Fibroblast of upper back skin (primary cell): ENCODE measurements at regions not wholly inside any gene's neighbourhood (a gene's known extent, or its start where the extent isn't known, plus 50 kb on each side); places are given as distances from the start of the nearest gene placed in this dataset.
A peak's percentile ranks its signal among the peaks of the same experiment; 100 is the strongest.

Source experiments
- DNase-seq: peaks from one replicate; pipeline ENCODE4 v3.0.0-alpha.2; 2013

DNA sequence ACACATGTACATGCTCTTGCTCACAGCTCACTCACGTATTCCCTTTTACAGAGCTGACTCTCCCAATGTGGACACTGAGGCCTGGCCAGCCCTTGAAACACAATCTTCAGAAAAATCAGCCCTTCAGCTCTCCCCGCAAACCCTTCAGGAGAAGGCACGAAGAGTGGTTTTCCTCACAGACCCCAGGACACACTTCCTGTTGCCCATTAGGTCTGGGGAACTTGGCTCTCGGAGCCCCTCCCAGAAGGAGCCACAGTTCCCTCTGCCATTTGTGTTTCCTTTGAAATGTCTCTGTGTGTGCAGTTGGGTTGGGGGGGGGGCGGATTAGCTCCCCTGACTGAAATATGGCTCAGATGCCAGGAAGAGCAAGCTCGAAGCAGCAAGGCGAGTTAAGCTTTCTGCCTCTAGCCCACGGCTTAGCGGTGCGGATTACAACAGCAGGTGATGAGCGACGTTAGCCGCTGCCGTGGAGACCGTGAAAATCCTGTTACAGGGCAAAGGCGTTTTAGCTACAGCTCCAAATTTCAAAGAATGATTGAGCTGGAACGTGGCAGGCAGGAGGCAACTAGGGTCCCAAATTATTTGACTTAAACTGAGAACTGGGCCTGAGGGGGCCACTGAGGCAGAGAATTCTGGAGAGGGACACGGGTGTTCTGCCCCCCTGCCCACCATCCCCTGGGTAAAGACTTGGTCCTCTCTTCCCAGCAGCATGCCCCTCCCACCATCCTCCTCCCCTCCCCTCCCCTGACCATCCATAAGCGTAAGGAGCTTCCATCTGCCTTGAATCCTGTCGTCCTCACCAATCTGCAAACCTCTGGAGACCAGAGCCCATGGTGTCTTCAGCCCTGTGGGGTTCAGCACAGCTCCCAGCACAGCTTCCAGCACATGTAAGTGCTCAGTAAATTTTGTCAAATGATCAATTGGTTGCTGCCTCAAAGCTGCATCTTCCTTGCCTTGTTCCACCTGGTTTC is 598.6 kb downstream of the BUD13 start:
- DNase-seq = no peak

DNA sequence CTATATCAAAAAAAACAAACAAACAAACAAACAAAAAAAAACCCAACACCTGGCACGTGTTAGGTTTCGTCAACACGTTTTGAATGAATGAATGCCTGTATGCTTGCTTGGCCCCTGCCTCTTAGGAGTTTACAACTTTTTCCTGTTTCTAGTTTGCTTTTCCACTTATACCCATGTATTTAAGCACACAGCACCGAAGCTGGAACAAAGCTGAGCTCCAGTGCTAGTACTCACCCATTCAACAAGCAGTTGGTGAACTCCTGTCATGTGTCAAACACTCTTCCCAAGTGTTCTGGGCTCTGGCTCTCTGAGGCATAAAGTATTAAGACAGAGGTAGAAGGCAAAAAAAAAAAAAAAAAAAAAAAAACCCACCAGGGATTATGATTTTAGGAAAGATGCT is 599.3 kb downstream of the BUD13 start:
- DNase-seq = no peak

DNA sequence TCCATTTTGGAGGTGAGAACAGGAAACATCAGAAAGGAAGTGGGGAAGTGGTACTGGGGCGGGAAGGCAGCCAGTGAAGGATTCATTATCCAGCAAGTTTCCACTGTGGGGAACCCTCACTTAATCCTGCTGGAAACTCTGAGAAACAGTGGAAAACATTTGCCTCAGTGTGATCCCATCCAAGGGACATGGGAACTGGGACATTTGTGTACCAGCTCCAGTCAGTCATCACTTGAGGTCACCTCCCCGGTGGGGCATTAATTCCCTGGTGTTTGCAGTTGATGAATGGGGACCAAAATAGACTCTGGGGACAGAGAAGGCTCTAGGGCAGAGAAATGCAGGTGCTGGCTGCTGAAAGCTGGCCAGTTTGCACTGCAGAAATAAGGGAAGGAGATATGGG is 599.9 kb downstream of the BUD13 start:
- no peak for DNase-seq

DNA sequence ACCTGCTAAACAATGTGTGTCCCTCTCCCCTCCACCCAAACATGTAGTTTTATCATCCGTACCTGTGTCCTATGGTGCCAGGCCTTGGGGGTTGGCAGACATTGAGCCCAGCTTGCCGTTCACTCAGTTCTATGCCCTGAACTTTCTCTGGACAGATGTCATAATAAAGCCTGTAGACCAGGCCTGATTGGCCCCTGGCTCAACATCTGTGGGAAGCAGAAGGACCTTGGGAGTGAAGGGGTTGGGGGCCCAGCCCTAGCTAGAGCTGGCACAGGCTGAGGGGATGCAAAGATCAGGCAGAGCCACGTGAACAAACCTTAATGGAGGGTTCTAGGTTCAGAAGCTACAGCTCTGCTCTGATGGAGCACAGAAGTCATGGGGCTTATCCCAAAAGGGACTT is 600.6 kb downstream of the BUD13 start:
- no peak for DNase-seq

DNA sequence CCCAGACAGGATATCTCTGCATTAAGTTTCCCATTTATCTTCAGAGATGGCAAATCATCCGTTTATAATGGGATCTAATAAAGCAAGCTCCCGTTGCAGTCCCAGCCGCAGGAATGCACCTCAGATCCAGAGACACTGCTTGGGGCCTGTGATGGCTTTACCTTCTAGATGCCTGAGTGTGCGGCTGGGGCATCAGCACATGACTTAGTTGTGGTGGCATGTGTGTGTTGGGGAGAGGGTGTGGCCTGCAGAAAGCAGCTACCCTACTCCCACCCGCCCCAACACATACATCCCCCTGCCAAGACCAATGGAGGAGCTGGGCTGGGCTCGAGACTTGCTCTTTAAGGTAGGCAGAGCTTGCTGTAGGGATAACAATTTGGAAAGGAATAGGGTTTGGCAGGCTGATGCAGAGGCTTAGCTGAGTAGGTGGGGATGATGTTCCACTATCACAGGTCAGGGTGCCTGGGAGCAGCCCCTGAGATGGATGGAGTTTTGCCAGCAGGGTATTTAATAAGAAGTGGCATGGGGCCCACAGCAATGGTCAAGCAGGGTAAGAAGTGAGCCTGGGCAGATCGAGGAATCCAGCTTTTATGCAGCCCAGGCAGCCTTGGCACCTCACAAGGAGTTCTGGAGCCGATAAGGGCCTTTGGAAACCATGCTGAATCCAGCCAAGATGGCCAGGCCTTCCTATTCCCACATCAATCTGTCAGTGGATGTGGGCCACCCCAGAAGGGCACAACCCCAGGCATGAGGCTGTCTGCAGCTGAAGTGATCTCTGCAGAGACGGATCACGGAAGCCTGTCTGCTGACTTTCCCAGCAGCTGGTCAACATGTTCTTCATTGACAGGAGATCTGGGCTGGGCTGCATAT is 601.3 kb downstream of the BUD13 start:
- DNase-seq = no peak

DNA sequence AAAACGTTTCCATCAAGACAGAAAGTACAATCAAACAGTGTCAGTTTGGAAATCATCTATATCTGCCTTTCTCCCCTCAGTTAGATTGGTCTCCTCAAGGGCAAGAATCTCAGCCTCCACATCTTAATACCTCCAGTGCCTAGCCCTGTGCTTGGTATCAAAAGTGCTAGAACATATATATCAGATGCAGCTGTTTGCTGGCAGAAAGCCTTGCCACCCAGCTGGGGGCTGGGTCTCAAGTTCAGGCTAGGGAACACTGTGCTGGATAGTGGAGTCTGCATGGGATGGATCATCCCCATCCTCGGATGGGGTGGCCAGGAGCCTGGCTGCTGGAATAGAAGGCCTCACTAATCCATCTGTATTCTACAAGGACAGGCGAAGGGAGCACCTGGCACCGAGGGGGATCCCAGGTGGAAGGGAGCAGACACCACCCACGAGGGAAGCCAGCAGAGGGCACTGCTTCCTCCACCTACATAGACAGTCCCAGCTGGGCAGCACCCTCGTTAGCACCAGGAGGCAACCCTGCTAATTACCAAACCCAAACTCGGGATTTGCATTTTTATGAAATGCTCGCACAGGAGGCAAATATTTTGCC is 602.2 kb downstream of the BUD13 start:
- DNase-seq = no peak

DNA sequence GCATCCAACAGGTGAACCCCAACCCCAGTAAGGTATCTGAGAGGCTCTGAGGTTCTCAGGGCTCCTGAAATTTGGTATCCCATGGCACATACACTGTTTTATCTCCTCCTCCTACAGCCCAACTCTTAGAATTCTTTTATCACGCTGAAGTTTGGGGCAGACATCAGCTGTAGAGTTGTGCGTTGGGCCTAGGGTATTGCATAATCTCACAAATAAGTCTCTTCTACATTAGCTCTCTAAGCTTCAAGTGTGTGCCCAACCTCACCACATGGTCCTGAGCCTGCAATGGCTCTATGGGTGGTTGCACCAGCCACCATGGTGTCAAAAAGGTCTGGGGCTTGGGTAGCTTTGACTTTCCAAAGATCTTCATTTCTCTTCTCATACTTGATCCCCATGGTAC is 603.0 kb downstream of the BUD13 start:
- no peak for DNase-seq

DNA sequence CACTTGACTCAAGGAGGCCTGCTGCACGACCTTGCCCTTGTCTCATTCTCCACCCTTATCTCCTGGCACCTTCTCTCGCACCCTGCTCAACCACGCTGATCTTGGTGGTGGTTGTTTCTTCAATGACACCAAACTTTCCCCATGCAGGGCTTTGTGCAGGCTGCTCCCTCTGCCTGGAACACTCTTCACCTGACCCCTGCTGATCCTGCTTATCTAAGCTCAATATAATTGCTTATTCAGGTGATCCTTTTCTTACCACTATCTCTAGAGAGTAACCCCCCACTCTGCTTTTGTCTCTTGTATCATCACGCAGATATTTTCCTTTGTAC is 604.4 kb downstream of the BUD13 start:
- DNase-seq = no peak

DNA sequence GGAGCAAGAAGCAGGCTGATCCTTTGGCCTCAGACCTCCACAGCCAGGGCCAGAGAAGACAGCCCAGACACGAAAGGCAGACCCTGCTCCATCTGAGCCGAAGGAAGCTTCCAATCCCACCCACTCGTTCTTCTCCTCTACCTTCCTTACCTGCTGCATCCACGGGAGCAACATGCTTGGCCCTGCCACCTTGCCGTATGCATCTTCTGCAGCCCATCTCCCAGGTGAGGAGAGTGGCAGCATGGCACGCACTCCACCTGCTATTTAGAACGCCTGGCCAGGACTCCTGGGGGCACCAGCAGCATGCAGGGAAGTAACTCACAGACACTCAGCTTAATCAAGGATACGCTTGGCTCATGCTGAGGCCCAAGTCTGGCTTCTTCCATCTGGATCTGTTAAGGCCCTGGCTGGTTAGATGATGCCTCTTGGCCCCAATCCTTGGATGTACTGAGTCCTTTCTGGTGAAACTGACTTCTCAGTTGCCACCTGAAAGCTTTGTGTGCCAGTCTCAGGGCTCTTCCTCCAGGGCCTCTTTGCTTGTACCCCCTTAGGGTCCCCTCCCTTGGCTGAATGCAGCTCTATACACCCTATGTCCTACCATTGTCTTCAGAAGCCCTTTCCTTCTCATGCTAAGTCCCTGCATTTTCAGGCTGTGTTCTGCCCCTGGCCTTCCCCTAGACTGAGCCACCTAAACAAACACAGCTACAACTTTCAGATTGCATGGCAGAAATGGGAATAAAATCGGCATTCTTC is 604.9 kb downstream of the BUD13 start:
- DNase-seq = no peak

DNA sequence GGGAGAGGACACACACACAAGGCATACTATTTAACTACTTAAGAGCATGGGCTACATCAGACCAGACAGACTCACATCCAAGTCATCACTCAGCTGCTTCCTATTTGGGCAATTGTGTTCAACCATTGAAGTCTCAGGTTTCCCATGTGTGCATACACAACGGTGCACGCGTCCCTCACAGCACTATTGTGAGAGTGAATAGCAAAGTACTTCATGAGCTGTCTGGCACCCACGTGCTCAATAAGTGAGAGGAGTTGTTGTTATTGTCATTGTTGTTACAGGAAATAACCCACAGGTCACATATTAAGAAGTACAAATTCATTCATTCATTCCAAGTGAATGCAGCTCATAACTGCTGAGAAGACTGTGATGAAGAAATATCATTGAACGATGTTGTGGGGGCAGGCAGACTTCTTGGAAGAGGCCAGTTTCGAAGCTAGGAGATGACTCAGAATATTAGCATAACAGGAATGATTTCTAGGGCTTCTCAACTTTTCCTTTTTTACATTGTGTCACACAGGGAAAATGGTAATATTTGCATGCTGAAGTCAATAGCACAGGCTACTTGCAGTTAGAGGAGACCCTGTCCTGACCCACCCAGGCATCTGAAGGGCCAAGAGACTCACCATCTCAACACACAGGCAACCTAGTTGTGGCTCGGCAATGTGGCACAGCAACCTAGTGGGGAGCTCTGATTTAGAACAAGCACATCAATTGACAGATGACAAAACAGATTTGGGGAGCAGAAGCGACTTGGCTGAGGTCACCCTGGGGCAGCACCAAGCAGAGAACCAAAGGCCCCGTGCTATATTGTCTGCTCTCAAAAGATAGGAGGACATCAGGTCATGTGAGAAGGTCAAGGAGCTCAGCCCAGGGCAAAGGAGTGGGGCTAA is 606.0 kb downstream of the BUD13 start:
- peak; percentile 29 for DNase-seq

DNA sequence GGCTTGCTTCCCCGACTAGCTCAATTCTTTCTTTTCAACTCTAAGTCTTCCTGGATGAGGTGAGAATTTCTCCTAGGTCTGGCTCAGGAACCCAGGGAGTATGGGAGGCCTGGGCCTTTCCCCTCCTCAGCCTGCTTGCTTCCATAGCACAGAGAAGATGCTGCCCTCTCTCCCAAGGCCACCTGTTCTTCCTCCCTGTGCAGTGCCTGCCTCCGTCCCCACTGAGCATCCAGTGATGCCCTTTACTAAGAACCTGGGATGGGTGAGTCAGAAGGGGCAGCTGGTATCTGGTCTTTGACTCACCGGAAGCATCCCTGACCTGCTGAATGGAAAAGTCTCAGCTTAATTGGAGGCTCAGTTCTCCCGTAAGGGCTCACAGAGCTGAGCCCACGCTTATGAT is 607.9 kb downstream of the BUD13 start:
- no peak for DNase-seq

DNA sequence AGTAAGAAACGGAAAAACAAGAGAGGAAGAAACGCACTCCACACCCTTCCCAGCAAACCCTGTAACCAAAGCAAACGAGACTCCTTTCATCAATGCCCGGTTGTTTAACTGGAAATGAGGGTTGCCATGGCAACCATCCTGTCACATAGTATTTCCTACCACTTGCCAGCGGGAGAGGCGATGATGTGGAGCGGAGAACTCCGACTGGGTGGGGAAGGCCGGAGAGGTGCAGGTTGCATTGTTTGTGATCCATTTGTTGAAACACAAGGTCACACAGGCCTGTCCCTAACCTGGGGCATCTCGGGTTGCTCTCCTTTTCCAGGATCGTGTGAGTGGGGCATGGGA is 609.9 kb downstream of the BUD13 start:
- no peak for DNase-seq

DNA sequence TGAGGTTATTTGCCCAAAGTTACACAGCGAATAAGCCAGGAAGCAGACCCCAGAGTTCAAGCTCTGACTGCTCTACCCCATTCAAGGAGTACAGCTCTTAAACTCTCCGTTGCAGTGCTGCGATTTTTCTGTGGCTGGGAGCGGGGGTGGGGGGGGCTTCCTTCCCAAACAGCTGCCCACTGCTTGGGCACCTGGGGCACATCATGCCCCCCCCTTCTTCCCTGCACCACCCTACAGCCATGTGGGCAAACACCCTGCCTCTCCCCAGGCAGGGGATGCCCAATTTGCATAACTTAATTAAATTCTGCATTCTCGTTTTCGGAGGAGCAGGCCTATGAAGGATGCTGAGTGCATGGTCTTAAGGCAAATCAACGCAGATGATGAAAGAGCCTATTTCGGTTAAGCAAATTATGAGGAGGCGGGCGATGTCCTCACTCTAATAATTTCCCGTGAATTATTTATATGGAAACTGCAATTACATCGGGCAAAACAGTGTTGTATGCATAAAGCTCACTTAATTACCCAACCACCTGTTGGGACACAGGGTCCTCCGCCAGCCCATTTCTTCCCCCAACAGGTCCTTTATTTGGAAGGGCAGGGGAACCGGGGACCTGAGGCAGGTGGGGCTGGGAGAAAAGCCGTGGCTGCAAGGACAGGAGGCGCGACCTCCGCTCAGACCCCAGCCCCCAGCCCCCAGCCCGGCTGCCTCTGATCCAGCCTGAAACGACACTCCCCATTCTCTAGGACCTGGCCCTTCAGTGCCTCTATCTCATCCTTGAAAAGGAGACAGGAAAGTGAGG is 610.5 kb downstream of the BUD13 start:
- DNase-seq = no peak

DNA sequence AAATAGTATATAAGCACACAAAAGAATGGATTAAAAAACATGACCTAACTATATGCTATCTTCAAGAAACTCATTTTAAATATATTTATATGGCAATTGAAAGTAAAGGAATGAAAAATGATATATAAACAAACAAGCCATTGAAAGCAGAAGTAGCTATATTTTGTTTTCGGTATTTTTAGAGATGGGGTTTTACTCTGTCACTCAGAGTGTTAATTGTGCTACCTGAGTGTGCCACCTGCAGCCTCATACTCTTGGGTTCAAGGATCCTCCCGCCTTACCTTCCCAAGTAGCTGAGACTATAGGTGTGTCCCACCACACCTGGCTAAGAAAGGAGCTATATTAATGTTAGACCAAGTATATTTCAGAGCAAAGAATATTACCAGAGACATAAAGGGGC is 624.1 kb downstream of the BUD13 start:
- no peak for DNase-seq

DNA sequence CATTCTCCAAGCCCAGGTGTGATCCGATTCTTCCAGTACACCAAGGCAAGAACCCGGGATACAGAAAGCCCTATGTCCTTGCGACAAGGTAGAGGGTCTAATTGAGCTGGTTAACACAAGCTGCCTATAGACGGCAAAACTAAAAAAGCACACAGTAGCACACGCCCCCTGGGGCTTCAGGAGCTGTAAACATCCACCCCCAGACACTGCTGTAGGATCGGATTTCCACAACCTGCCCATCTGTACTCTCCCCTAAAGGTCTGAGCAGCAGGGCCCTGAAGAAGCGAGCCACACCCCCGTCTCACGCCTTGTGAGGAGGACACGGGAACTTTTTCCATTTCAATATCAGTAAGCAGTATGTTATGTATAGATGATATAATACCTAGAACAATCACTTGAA is 624.7 kb downstream of the BUD13 start:
- no peak for DNase-seq

DNA sequence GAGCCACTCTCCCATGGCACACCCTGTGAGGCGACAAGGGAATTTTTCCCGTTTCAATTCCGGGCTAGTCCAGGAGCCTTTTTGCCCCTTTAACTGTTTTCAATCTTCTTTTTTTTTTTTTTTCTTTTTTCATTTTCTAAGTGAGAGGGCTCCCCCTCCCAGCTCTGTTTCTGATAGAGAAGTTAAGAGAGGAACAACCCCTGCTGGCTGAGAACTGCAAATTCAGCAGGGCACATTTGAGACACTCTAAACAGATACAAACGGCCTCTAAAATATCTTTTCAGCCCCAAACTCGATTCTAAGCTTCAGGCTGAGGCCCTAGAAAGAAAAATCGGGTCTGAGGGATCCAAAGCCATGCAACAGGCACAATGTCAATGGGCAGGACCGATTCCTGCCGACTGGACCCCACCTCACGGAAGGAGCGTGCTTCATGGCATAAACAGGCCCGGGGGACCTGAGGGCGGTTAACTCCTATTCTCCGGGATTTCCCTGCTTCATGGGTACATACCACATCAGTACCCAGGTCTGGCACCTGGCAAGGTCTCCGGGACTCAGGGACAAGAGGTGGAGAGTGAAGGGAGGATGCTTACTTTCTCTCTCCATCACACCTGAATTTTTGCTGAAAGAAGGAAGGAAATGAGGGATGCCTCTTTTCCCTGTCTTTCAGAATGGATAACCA is 627.5 kb downstream of the BUD13 start:
- DNase-seq = no peak

DNA sequence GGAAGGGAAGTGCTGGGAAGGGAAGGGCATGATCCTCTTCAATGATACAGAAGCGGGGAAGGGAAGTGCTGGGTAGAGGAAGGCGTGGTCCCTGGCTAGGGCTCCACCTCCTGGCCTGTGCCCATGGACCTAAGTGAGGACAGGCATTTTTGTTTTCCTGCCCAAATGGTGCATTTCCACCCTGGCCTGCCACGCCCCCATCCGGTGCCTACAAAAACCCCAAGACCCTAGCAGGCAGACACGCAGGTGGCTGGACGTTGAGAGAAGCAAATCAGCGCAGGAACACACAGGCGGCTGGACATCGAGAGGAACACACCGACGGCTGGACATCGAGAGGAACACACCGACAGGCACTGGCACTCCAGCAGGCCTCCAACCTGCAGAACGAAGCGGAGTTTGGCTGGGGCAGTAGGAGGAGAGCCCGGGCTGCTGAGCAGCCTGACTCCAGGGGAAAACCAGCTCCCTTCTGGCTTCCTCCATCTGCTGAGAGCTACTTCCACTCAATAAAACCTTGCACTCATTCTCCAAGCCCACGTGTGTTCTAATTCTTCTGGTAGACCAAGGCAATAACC is 628.3 kb downstream of the BUD13 start:
- no peak for DNase-seq

DNA sequence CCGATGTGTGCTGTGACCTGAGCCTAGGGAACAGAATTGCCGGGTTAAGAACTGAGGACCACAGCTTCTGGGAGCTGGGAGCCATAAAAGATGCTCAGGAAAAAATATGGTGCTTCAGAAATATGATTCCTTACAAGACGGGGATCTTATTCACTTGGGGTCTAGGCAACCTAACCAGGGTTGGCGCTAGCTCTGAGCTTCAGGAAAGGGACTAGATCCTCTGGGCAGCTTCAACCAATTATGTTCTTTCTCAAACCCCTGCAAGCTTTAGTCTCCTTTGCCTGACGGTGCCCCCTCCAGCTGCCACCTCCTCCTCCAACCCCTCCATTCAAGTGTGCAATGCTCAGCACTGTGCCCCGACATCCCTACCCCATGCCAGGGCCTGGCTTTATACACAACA is 634.1 kb upstream of the CADM1 start:
- DNase-seq = no peak

DNA sequence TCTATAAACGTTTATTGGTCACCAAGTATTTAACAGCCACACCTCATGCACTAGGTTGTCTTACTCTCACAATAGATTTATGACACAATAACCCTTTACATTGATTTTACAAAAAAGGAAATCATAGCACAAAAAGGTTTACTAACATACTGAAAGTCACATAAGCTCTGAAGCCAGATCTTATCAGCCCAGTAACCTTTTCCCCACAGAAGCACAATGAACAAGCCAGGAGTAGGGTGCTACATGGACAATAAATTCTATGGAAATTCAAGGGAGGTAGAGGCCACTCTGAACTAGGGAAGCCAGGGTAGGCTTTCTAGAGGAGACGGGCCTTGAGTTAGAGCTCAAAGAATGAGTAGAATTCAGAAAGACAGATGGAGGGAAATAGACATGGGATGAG is 633.5 kb upstream of the CADM1 start:
- DNase-seq = no peak

DNA sequence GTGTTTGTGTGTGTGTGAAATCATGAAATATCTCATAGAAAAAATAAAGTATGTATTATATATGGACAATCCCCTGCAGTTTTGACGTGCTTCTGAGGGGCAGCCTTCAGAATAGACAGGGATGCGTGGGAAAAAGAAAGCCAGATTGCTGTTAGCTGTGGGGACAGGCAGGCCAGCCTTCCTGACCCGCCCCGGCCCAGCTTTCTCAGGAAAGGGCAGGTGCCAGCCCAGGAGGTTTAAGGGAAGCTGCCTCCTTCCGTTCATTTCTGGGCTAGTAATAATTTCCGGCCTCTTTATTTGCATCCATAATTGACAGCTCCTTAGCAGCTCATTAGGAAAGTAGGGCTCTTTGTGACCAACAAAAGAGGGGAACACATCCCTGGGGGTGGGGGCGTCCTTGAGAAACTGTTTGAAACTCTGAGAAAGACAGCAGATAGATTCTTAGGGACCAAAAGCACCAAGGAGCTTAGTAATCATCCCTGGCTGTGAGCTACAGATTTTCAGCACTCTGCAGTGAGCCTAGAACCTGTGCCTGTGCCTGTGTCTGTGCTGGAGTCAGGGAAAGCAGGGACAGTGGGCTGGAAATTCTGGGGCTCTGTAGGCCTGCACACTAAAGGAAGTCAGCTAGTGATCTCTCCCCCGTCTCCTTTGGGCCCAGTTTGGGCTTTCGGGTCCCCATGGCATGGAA is 632.9 kb upstream of the CADM1 start:
- no peak for DNase-seq
